ENCODE measurements at regions not wholly inside any gene's neighbourhood (a gene's known extent, or its start where the extent isn't known, plus 50 kb on each side); places are given as distances from the start of the nearest gene placed in this dataset.
"Not testable (repeated sequence)": the region's sequence is repeated elsewhere in the genome, so short reads cannot be mapped to it uniquely, and the experiment has no call there.

DNA sequence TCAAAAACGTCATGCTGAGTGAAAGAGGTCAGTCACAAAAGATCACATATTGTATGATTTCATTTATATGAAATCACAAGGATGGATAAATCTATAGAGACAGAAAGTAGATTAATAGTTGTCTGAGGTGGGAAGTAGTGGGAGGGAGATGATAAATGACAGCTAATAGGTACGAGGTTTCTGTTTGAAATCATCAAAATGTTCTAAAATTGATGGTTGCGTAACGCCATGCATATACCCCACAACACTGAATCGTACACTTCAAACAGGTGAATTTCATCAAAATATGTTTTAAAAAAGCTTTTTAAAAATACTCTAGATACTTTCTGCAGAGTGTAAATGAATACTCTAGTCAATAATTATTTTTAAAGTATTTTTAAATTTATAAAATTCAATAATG is 303.0 kb upstream of the STAC start:
- peaks cover 2% of the 10 kb centered on the region for H3K9me3 Mint-ChIP-seq
- no peak overlapping the region for H3K27ac Mint-ChIP-seq
- CTCF ChIA-PET = no interaction called here
- no peak overlapping the region for H3K4me3 Mint-ChIP-seq
- H3K36me3 Mint-ChIP-seq = no peaks in the 10 kb centered on the region
- DNase-seq = no peak
- H3K4me1 Mint-ChIP-seq = no peaks in the 10 kb centered on the region
- H3K27me3 Mint-ChIP-seq = no peaks in the 10 kb centered on the region

DNA sequence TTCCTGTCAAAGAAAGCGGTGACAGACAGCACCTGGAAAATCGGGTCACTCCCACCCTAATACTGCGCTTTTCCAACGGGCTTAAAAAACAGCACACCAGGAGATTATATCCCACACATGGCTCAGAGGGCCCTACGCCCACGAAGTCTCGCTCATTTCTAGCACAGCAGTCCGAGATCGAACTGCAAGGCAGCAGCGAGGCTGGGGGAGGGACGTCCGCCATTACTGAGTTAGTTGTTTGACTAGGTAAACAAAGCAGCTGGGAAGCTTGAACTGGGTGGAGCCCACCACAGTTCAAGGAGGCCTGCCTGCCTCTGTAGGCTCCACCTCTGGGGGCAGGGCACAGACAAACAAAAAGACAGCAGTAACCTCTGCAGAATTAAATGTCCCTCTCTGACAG is 297.3 kb upstream of the STAC start:
- H3K9me3 Mint-ChIP-seq, H3K36me3 Mint-ChIP-seq, CTCF ChIA-PET, H3K27me3 Mint-ChIP-seq, H3K27ac Mint-ChIP-seq, H3K4me3 Mint-ChIP-seq, H3K4me1 Mint-ChIP-seq, DNase-seq: not testable (repeated sequence)

- DNase-seq = no peak
- CTCF ChIA-PET = no interaction called here
- no peak overlapping the region for H3K27ac Mint-ChIP-seq
- H3K36me3 Mint-ChIP-seq = no peaks in the 10 kb centered on the region
- H3K4me1 Mint-ChIP-seq = no peaks in the 10 kb centered on the region
- H3K4me3 Mint-ChIP-seq = no peak overlapping the region
- no peaks in the 10 kb centered on the region for H3K9me3 Mint-ChIP-seq
- H3K27me3 Mint-ChIP-seq = no peaks in the 10 kb centered on the region
These were observed 285.1 kb upstream of the STAC start for GRCh38 chr3:36095238-36095637.

- H3K36me3 Mint-ChIP-seq = no peaks in the 10 kb centered on the region
- H3K4me1 Mint-ChIP-seq = no peaks in the 10 kb centered on the region
- no peak overlapping the region for H3K4me3 Mint-ChIP-seq
- DNase-seq = no peak
- H3K27ac Mint-ChIP-seq = no peak overlapping the region
- CTCF ChIA-PET = no interaction called here
- H3K9me3 Mint-ChIP-seq = peaks cover 1% of the 10 kb centered on the region
- H3K27me3 Mint-ChIP-seq = no peaks in the 10 kb centered on the region
These were observed 283.1 kb upstream of the STAC start for GRCh38 chr3:36097209-36097608.

DNA sequence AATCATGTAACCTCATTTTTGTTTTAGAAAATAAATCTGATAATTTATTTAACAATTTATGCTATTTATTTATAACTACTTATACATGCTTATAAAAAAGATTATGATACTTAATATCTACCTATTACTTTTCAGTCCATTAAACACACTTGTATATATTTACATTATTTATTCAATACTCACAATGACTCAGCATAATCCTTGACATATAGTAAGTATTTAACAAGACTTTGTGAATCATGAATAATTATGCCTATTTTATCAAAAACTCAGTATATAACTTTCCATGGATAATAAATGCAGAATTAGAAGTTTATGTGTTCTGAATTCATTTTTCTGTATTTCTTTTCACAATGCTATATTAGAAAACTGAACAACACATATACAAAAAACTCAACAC is 266.0 kb upstream of the STAC start:
- Mint-ChIP-seq H3K4me1 (no peaks in the 10 kb centered on the region), H3K9me3 (no peaks in the 10 kb centered on the region)

DNA sequence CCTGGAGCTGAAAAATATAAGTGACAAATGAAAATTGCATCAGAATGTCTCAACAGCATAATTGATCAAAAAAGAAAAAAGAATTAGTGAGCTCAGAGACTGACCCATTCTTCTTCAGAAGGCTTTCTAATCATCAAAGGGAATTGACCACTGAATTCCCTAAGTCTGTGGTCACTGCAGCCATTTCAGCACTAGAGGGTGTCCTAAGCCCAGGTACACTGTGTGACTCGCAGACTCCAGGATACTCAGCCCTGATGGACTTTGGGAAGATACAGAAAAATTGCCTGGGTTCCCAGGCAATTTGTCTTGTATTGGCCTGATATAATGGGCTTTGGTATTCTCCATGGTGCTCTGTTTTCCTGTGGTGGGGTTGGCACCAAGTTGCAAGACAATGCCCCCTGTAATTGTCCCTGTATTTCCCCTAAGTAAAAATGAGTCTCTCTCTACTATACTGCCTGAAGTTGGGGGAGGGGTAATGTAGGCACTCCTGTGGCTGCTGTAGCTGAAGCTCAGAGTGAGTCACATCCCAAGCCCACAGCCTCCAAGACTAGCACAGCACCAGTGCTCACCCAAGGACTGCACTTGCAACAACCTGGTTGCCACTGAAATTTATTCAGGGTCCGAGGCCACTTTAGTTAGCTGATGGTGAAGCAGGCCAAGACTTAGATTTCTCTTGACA is 256.0 kb upstream of the STAC start:
- no peak for DNase-seq
- H3K9me3 Mint-ChIP-seq = peaks cover 9% of the 10 kb centered on the region
- H3K36me3 Mint-ChIP-seq = no peaks in the 10 kb centered on the region
- CTCF ChIA-PET = no interaction called here
- no peak overlapping the region for H3K4me3 Mint-ChIP-seq
- H3K27me3 Mint-ChIP-seq = no peaks in the 10 kb centered on the region
- no peak overlapping the region for H3K27ac Mint-ChIP-seq
- H3K4me1 Mint-ChIP-seq = no peaks in the 10 kb centered on the region

More for the DNA sequence above, 266.0 kb upstream of the STAC start:
- H3K27ac Mint-ChIP-seq = no peak overlapping the region
- H3K36me3 Mint-ChIP-seq = no peaks in the 10 kb centered on the region
- no peak for DNase-seq
- H3K27me3 Mint-ChIP-seq = no peaks in the 10 kb centered on the region
- CTCF ChIA-PET = no interaction called here
- no peak overlapping the region for H3K4me3 Mint-ChIP-seq

GRCh38 chr3:36132214-36132613 is 248.1 kb upstream of the STAC start:
- H3K4me3 Mint-ChIP-seq = no peak overlapping the region
- H3K27me3 Mint-ChIP-seq = no peaks in the 10 kb centered on the region
- no peaks in the 10 kb centered on the region for H3K9me3 Mint-ChIP-seq
- no peaks in the 10 kb centered on the region for H3K36me3 Mint-ChIP-seq
- no peak for DNase-seq
- H3K4me1 Mint-ChIP-seq = no peaks in the 10 kb centered on the region
- no peak overlapping the region for H3K27ac Mint-ChIP-seq
- CTCF ChIA-PET = no interaction called here

DNA sequence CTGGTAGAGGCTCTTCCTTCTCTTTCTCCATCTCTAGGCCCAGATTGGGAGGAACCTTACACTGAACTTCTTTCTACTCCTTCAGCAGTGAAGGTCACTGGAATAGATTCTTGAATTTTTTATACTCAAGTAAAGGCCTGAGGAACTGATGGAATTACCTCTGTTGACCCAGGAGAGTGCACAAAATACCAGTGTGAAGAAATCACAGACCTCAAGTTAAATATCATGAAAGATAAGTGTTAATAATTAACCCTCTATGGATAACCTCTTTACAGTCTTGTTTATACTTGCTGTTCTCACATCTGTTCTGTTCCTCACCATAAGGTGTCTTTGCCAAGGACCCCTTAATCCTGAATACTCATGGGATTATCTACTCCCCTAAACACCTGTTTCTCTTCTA is 244.4 kb upstream of the STAC start:
- Mint-ChIP-seq H3K4me3 (no peak overlapping the region), H3K9me3 (no peaks in the 10 kb centered on the region), H3K36me3 (no peaks in the 10 kb centered on the region), H3K27ac (no peak overlapping the region), H3K4me1 (no peaks in the 10 kb centered on the region), H3K27me3 (no peaks in the 10 kb centered on the region)
- CTCF ChIA-PET = no interaction called here
- DNase-seq = no peak

GRCh38 chr3:36142746-36143145 is 237.6 kb upstream of the STAC start:
- Mint-ChIP-seq H3K4me1 (no peaks in the 10 kb centered on the region), H3K27ac (no peak overlapping the region), H3K4me3 (no peak overlapping the region)

DNA sequence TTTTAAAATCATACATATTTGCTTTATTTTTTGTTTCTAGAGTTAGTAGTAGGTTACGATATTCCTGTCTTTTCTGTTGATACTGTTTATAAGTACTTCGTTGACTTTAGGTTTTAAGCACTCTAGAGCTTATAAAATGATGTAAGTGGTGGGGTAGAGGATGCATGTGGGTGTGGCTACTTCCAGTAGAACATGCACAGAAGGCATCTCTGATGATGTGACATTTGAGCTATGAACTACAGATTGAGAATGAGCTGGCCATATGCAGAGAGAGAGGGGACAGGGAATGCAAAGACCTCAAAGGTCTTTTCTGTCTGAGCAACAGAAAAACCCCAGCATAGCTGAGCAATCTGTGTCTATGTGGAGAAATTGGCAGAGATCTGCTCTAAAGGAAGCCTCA is 233.9 kb upstream of the STAC start:
- CTCF ChIA-PET = no interaction called here

More at GRCh38 chr3:36142746-36143145, 237.6 kb upstream of the STAC start:
- Mint-ChIP-seq H3K36me3 (no peaks in the 10 kb centered on the region), H3K27me3 (no peaks in the 10 kb centered on the region), H3K9me3 (no peaks in the 10 kb centered on the region)
- CTCF ChIA-PET = no interaction called here
- no peak for DNase-seq

GRCh38 chr3:36147934-36148558 is 232.3 kb upstream of the STAC start:
- CTCF ChIA-PET = no interaction called here
- Mint-ChIP-seq H3K27ac (no peak overlapping the region), H3K27me3 (no peaks in the 10 kb centered on the region), H3K4me1 (no peaks in the 10 kb centered on the region), H3K4me3 (no peak overlapping the region), H3K9me3 (no peaks in the 10 kb centered on the region), H3K36me3 (no peaks in the 10 kb centered on the region)
- no peak for DNase-seq

More for the DNA sequence above, 233.9 kb upstream of the STAC start:
- H3K27ac Mint-ChIP-seq = no peak overlapping the region
- no peaks in the 10 kb centered on the region for H3K36me3 Mint-ChIP-seq
- H3K9me3 Mint-ChIP-seq = no peaks in the 10 kb centered on the region
- DNase-seq = no peak
- H3K4me3 Mint-ChIP-seq = no peak overlapping the region
- no peaks in the 10 kb centered on the region for H3K27me3 Mint-ChIP-seq
- H3K4me1 Mint-ChIP-seq = no peaks in the 10 kb centered on the region

DNA sequence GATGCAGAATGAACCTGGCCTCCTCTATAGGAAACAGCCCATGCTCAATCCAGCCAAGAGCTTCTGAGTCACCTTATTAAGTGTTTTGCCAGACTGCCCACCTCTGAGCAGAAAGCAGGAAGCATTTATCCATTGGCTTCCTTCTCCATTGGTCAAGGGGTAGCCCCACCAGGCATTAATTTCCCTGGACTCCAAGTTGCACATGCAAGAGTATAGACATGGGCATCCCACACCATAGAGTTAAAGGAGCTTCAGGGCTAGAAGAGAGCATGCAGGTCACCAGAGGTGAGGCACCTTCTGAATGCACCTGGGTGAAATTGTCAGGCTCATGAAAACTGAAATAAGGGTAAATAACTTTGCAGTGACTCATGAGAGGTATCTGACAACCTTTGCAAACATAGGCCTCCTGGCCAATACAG is 230.8 kb upstream of the STAC start:
- H3K27ac Mint-ChIP-seq = no peak overlapping the region
- DNase-seq = no peak
- H3K27me3 Mint-ChIP-seq = no peaks in the 10 kb centered on the region
- no peaks in the 10 kb centered on the region for H3K36me3 Mint-ChIP-seq
- H3K4me3 Mint-ChIP-seq = no peak overlapping the region
- H3K9me3 Mint-ChIP-seq = no peaks in the 10 kb centered on the region
- CTCF ChIA-PET = no interaction called here
- no peaks in the 10 kb centered on the region for H3K4me1 Mint-ChIP-seq

GRCh38 chr3:36155515-36155914 is 224.8 kb upstream of the STAC start:
- no peaks in the 10 kb centered on the region for H3K9me3 Mint-ChIP-seq
- no peak overlapping the region for H3K27ac Mint-ChIP-seq
- H3K36me3 Mint-ChIP-seq = no peaks in the 10 kb centered on the region

GRCh38 chr3:36164400-36164799 is 215.9 kb upstream of the STAC start:
- no peaks in the 10 kb centered on the region for H3K27me3 Mint-ChIP-seq
- H3K9me3 Mint-ChIP-seq = no peaks in the 10 kb centered on the region
- H3K27ac Mint-ChIP-seq = no peak overlapping the region
- CTCF ChIA-PET = no interaction called here
- no peaks in the 10 kb centered on the region for H3K4me1 Mint-ChIP-seq
- DNase-seq = no peak
- H3K36me3 Mint-ChIP-seq = no peaks in the 10 kb centered on the region
- H3K4me3 Mint-ChIP-seq = no peak overlapping the region

More at GRCh38 chr3:36155515-36155914, 224.8 kb upstream of the STAC start:
- Mint-ChIP-seq H3K4me3 (no peak overlapping the region), H3K27me3 (no peaks in the 10 kb centered on the region), H3K4me1 (no peaks in the 10 kb centered on the region)
- CTCF ChIA-PET = no interaction called here
- no peak for DNase-seq

GRCh38 chr3:36165509-36166290 is 214.6 kb upstream of the STAC start:
- H3K4me3 Mint-ChIP-seq = no peak overlapping the region
- CTCF ChIA-PET = no interaction called here
- no peak overlapping the region for H3K27ac Mint-ChIP-seq
- H3K36me3 Mint-ChIP-seq = no peaks in the 10 kb centered on the region
- no peaks in the 10 kb centered on the region for H3K27me3 Mint-ChIP-seq
- DNase-seq = no peak
- H3K9me3 Mint-ChIP-seq = no peaks in the 10 kb centered on the region
- H3K4me1 Mint-ChIP-seq = no peaks in the 10 kb centered on the region

All from activated naive CD4-positive, alpha-beta T cell treated with anti-CD3 and anti-CD28 coated beads, Interleukin-2, amount 10 ng/mL, durations not matched to agents 7 days and 5 days (primary cell).